GM20431 (cell line): ENCODE measurements at regions not wholly inside any gene's neighbourhood (a gene's known extent, or its start where the extent isn't known, plus 50 kb on each side); places are given as distances from the start of the nearest gene placed in this dataset.

Experiments used
- in situ Hi-C: fragments of 300-500 bp; cut with MseI, MboI; formaldehyde crosslinking; loops from one replicate; pipeline ENCODE4 v1.15.0; 2020; ENCODE audit warnings: low sequenced_read_pairs; ENCODE audit not compliant: unreplicated experiment

DNA sequence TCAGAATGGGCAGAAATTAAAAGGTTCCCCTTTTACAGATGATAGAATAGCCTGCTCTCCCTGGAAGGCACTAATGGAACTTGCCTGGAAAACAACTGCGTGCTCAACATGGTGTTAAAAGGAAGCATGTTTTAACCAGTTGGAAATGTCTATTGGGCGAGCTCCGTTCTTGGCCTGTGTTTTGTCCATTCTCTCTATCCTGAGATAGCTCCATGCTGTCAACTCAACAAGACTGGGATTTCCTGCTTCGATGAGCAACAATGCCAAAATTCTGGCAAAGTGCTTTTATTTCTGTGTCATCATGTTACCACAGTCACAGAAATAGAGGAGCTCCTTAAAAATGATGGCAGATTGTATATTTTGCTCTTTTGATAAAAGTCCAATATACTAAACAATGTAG, 198.3 kb downstream of the PLK2 start:
- in situ Hi-C loops = no loop called here

DNA sequence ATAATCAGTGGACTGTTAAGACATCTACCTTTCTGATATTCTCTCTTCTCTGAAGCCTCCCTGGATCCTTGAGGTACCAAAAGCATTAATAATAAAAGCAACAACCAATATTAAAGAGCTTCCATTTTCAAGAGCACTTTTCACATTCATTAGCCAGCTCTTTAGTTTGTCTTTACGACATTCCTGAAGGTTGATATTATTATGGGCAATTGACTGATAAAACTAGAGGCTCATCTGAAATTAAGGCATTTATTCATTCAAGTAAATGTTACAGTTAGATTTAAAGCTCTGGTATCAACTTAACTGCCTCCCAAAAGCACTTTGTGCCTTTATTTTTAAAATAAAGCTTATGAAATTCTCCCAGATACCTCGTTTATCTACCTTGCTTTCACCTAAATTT, 199.6 kb downstream of the PLK2 start:
- in situ Hi-C loops = no loop called here

DNA sequence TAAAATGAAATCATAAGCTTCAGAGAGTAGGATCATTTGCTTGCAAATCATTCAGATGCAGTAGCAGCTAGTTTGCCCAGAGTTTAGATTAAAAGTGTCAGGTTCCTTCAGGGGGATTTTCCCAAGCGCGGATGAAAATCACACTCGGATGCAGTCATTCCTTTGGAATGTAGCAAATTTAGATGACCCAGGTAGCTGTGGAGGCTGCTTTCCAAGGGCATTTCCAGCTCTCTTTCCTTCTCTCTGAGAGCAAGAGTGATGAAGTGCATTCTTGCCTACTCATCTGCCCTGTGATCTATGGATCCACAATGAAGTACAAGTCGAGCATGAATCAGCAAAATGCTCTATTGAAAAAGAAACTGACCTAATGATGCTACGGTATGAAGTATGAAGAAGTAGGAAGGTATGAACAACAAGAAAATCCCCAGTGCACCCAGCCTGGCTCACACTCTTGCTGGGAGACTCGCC, 200.2 kb downstream of the PLK2 start:
- in situ Hi-C loops = no loop called here

DNA sequence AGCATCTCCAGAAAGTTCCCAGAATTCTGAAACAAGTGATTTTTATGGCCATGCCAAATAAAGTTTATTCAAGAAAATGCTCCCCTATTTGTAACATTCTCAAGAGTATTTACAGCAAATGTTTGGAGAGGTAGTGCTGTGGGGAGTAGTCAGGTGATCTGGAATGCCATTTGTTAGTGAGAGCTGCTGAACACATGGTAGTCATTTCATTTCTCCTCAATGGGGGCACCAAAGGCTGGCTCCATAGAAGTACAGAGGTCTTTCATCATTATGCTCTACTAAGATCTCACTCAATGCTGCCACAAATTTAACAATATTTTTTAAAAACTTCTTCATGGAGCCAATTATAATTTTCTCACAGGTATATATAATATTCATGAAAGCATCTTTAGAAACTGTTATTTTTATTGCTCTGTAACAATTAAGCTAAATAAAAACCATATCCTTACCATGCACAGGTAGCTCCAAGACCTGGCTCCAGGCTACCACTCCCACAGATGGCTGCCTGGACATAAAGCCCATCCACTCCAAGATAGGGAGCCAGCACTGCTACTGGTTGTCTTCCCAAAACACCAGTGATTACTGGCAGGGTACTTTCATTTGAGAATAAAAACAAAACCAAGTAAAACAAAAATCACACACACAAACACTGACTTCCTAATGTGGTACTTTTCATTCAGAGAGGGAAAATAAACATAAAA, 200.8 kb downstream of the PLK2 start:
- in situ Hi-C loops = no loop called here

DNA sequence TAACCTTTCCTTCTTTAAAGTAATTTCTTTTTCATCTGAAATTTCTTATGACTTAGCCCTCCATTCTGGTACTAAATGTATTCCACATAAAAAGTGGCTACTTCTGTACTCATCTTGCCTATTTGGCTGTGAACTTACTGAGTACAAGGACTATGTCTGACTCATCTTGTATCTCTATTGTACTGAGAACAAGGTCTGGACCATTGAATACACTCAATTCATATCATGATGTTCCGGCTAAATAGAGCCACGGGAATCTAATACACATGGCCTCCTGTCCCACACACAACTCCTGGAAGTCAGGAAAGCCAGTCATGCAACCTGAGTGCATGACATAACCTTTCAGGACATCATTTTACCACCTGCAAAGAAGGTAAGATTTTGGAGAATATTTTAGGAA, 203.9 kb downstream of the PLK2 start:
- in situ Hi-C loops = no loop called here

DNA sequence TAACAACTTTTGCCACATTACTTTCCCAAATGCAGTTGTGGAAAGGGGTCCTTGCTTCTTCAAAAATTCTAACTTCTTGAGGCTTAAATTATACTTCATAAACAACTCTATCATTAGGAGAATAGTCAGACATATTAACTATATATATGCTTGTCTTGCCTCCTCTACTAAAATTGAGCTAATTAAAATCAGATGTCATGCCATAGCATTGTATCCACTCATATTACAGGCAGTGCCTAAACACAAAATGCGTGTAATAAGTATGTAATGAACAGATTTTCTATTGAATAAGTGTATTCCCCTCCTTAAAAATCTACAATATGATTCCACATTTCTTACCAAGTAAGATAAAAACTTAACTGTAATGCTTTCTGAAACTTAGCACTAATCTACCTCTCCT, 204.5 kb downstream of the PLK2 start:
- in situ Hi-C loops = no loop called here

DNA sequence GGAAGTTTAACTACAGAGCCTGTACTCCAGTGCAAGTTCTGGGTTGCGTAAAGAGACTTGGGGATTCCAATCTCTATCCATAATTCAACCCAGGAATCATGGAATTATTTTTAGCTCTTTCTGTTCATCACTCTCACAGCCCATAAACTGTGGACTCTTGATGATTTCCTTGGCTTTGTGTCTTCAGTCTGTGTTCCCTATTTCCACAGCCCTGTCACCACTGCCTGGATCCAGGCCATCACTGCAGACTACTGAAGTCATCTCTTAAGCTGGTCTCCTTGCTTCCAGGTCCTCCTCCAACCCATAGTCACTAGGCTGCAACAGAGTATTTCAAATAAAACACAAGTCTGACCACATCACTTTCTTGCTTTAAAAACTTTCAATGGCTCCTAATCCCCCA, 211.7 kb downstream of the PLK2 start:
- in situ Hi-C loops = no loop called here

DNA sequence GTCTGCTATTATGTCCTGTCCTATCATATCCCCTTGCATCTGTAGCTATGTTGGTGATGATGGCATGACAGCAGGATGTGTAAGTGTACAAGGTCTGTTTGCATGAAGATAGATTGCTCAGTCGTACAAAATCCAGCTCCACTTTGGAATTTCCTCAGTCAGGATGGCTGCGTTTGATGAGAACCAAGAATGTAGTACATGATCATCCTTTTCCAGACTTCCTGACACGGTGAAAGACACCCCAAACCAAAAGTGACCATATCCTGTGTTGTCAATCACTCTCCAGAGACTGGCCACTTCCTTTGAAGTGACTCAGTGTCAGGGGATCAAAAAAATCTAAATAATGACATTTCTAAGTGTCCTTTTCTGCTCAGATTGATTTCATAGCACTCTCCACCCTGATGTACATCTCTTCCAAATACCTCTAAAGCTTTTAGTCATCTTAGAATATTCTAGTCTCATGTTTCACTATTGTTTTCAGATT, 213.4 kb downstream of the PLK2 start:
- in situ Hi-C loops = no loop called here

DNA sequence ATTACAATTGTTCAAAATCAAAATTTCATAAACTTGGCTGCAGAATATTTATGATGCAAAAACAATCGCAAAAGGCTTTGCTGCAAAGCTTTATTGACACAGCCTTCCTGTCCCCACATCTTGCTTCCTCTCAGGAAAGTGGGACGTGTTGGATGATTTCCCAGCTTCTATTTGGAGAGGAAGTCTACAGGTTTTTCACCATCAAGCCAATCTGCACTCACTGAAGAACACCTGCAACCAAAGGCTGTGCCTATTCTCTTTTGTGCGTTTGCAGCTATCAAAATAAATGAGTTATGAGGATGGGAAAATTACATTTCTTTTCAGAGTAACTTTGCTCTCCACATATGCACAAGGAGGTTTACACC, 214.4 kb downstream of the PLK2 start:
- in situ Hi-C loops = no loop called here

DNA sequence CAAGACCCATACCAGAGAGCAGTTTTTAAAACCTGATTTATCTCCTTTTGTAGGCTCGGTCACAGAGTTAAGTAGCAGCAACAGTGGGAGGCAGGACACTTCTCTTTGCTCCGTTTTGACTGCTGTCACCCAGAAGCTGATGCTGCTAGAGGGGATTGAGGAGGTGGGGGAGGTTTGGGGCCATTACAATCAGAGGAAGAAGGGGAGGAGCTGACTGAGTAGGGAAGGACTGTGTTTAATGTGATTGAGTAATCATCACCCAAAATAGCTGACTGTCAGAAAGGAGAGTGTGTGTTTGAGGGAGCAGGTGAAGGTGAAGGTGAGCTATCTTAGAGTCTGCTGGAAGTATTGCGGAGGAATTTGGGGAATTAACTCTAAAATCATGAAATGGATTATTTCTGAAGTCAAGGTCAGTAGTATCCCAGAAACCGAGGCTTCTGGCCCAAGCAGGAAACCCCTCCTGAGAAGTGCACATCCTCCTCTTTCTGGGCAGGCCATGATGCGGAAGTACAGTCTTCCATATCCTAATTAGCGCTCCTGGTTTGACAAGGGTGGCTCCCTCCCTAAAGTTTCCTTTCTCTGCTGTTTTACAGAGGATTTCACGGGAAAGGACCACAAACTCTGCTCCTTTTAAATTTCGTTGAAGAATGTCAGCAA, 214.9 kb downstream of the PLK2 start:
- in situ Hi-C loops = no loop called here

DNA sequence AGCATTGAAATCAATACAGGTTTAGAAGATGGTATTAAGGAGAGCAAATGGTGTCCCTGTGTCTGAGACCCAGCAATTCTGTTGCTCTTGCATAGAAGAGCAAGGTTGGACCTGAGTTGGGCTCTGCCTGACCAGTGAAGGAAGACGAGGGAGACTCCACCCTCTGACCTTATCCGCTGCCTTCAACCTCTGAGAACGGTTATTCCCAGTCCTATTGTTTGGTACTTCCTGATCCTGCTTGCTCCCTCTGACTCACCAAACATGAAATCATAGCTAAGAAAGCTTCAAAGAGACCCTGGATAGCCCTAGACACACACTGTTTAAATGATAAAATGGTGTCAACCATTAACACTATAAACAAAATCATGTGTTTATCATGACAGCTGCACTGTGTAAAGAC, 218.5 kb downstream of the PLK2 start:
- in situ Hi-C loops = no loop called here

DNA sequence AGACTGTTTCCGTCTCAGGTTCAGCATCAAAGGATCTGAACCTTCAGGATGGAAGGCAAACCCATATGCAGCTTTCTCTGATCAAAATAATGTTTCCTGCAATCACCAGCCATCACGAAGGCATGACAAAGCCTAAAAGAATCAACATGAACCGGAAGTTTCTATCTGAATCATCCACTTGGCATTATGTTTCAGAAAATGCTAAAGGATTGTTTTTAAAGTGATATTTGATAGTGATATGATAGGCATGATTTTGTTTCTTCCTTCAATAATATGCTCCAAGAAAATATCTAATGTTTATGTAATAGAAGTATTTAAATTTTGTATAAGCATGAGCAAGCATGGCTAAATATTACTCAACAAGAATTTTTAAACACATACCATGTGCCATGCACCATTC, 219.6 kb downstream of the PLK2 start:
- in situ Hi-C loops = no loop called here

DNA sequence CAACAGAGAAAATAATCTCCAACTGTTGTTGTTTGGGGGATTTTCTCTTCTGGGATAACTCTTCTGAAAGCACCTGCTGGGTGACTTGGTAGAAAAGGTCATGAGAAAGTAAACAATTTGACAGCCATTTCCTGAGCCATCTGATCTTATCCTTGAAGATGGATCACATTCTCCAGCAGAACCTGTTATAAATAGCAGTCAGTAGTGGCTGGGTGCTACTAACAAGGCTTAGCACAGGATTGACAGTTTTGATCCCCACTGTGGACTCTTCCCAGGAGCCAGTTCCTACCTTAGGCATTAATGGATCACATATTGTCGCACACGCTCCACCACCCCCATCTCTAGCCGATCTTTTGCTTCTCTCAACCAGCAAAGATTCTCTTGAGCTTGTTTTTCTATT, 220.2 kb downstream of the PLK2 start:
- in situ Hi-C loops = no loop called here

DNA sequence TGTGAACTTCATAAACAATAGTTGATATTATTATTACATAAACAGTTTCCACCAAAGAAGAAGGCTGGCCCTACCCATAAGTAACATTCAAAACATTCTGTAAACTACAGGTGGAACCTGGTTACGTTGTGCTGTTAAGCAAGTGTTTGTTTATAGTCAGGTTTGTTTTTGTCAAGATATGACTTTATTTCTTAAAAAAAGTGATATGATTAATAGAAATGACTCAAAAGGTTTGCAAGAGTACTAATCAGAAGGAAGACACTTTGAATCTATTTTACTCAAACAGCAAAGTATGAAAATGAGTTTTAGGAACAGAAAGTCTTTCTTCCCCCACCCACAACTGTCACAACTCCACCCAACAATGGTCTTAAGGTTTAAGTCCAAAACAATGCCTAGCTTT, 220.8 kb downstream of the PLK2 start:
- in situ Hi-C loops = no loop called here

DNA sequence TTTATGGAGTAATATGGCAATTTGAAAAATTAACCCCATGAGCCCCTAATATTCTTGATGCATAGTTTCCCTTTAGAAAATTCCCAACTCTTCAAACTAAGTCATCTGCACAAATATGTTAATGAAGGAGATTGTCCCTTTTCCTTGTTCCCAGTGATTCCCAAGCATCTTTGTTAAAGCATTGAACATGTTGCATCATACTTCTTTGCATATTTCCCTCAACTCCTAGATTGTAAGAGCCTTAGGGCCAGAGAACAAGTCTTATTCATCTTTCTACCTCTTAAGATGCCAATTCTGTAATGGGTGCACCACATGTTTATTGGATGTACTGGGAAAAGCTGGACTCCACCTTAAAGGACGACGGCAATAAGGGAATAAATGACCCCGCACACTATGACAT, 223.4 kb downstream of the PLK2 start:
- in situ Hi-C loops = no loop called here

DNA sequence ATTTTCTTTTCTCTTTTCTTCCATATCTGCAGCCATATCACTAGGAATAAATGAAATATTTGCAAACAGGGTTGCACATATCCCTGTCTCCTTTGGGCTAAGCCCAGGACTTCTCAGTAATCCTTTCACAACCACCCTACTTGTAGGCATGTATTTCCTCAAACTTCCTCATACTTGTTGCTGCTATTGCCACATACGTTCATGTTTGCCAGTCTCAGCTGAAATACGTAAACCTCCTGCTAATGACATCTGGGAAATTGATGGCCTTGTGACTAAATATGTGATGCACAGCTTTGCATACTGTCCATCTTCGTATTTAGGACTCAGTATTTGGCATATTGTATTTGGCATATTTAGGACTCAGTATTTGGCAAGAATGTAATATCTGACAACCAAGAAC, 224.6 kb downstream of the PLK2 start:
- in situ Hi-C loops = no loop called here

DNA sequence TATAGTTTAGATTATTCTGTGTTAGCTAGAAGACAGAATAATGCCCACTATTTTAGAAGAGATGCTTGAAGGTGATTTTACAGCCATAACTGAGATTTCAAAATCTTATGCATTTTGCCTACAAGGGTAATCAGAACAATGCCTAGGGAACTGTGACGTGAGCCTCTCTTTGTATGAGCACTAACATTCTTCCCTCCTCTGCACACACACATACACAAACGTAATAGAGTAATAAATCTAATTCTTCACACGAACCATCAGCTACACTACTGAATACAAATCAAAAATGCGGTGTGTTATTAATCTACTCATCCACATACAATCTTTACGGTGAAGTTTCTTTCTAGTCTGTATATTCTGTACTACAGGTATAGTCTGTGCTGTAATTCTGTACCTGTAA, 227.8 kb downstream of the PLK2 start:
- in situ Hi-C loops = no loop called here

DNA sequence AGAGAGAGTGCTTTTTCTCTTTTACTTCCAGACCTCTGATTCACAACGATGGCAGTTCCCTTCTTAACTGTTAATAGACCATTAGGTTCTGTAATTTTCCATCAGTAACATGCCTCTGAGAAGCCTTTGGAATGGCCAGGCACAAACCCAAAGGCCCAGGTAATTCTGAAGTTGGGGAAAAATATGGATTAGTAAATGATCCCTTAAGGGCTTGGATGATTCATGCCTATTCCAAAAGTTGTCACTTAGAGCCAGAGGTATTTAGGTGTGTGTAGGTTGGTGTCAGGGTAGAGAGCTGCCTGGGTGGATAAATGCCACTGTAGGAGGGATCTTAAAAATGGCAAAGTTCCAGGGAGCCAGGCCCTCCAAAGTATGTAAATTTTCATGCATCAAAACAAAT, 228.8 kb downstream of the PLK2 start:
- in situ Hi-C loops = no loop called here

DNA sequence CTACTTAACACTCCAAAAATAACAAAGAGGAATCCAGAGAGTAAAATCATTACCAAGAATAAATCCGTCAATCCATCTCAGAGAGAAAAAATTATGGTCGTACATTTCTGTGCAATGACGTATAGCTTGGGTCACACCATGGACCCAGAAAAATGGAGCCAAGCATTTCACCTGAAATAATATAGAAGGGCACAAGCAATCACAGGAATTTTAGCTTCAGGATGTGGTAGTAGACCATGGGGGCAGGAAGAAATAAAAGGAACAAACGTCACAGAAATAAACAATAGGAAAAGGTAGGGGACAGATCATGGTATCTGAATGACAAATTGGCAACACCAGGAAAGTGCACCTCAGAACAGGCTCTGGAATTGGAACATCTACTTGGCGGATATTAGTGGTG, 231.0 kb downstream of the PLK2 start:
- in situ Hi-C loops = no loop called here

DNA sequence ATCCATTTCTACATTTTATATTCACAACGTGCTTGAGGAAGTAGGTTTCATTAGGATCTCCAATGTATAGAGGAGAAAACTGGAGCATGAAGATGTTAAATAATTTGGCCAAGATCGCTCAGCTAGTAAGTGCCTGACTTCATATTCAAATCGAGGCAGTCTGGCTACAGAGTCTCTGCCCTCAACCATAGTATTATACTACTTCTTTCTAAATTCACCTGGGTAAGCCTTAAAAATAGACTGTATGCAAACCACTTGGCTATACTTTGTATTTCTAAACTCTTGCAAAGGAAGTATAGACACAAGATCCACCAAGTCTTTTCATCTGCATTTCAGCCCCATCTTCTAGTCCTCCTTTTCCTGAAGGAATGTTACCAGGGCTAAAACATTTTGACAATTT, 232.0 kb downstream of the PLK2 start:
- in situ Hi-C loops = no loop called here

DNA sequence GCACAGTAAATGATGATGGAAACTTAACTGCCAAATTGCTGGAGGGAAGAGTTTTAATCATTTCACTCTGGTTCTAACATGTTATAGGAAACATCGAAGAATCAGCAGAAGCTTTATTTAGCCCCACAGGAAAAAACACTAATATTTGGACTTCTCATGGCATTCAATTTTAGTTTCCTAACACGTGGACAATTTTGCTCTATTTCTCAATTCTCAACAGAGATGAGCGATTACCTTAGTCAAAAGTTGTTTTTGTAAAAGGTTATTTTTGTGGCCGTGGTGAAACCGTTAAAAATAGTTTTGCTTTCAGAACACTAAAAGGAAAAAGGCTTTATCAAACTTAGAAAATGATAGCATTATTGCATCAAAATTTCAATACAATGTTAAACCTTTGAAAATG, 235.2 kb downstream of the PLK2 start:
- in situ Hi-C loops = no loop called here

DNA sequence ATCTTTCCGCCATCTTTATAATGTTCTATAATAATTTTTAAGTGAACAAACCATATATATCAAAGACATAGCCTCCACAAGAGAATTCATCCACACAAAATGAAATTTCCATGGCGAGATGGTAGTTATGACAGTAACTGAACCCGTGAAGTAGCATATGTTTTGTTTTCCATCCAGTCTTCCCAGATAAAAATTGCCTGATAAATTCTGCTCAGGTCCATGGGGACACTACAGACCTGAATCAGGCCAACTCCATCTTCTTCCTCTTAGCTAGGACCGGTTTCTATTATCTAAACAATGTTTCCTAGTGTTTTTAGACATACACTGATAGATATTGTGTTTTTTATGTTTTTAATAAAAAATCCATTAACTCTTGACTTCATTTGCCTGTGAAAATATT, 235.7 kb downstream of the PLK2 start:
- in situ Hi-C loops = no loop called here
